ENCODE measurements at regions not wholly inside any gene's neighbourhood (a gene's known extent, or its start where the extent isn't known, plus 50 kb on each side); places are given as distances from the start of the nearest gene placed in this dataset.

DNA sequence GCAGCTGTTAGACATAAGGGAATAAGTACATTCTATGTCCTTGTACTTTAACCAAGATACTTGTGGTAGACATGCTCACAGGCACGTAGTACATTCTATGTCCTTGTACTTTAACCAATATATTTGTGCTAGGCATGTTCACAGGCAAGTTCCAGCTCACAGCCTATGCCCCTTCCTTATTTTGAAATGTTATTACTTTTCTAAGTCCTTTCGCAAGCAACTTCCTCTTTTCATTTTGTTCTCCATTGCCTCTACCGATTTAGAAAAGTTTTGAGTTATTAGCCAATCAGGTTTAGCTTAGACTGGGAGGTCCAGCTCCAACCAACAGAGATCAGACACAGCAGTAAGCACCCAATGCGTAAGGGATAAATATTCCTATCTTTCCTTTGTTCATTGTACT, 60.1 kb upstream of the NUDT7 start:
- DNase-seq (ENCODE audit: low spot score): no peak

DNA sequence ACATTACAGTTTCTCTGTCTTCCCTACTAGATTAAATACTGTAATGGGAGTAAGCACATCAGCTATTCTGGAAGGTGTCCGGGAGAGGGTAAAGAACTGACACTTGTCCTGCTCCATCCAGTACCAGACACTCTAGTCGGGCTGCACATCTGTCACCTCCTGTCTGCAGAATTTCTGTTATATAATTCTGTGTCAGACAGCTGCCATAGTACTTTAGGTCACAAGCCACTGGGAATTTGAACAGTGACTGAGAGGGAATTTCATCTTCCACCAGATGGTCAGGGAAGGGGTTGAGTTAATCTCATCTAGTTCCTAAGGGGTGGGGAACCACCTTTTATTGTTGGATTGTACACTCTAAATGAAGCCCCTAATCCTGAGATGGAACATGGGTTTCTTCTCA, 58.6 kb upstream of the NUDT7 start:
- DNase-seq (ENCODE audit: low spot score): no peak

DNA sequence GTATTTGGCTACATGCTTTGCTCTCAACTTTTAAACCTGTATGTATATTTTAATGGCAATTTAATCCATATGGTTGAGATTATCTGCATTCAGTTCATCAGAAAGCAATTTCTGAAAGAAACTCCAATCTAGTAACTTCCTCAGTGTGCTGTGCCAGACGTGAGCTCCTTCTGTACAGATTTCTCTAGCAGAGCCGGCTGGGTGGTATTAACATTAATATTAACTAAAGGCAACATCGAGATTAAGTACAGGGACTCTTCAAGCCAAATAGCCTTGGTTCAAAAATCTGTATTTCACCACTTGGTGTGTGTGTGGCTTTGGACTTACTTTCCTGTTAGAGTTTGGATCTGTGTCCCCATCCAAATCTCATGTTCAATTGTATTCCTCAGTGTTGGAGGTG, 55.5 kb upstream of the NUDT7 start:
- no peak for DNase-seq (ENCODE audit: low spot score)

DNA sequence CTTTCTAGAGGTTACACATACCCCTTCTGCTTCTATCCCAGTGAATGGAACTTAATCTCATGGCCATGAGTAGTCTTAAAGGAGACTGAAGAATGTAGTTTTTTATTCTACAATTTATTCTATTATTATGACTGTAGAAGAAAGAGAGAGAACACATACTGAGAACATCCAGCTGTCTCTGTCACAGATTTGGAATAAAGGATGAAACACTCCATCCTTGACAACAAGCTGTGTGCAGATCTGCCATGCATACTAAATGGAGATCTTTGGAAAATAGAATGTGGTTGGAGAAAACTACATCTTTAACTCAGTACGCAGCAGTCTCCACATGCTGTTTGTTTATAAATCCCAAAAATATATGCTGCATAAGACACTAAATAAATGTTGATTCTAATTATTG, 54.1 kb upstream of the NUDT7 start:
- DNase-seq (ENCODE audit: low spot score): no peak

DNA sequence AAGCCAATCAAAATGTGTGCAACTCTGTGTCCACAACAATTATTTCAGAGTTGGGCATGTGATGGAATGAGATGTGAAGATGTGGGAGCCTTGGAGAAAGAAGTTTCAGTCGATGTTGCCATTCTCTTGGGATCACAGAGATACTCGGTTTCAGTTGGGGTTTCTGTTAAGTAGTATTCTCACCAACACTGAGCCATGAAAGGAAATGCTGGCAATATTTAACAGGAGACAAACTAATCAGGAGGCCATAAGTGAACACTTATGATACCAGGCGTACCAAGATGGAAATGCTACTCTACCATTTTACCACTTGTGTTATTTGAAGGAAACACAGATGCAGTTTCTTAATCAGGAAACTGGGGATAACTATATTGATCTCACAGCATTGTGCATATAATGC, 53.3 kb upstream of the NUDT7 start:
- DNase-seq (ENCODE audit: low spot score): no peak
